Keratinocyte (primary cell): ENCODE measurements at regions not wholly inside any gene's neighbourhood (a gene's known extent, or its start where the extent isn't known, plus 50 kb on each side); places are given as distances from the start of the nearest gene placed in this dataset.

Source experiments
- DNase-seq: peaks from one replicate; pipeline ENCODE4 v3.0.0-alpha.2; 2011; ENCODE audit warnings: low read depth, missing footprints, low spot score
- FAIRE-seq: peaks from 2 replicates; lab custom pipeline; 2011; peaks lifted over from hg19 to GRCh38; lab: Jason Lieb, UNC
- H2AFZ ChIP-seq: 2 replicates; pipeline ENCODE4 v1.6.0; 2012; ENCODE audit warnings: low read length, control low read depth, inconsistent platforms; ENCODE audit not compliant: control insufficient read depth
- H3K27ac ChIP-seq: 2 replicates; pipeline ENCODE4 v1.5.1; 2011; ENCODE audit warnings: low read length; ENCODE audit not compliant: control insufficient read depth, insufficient read depth
- H3K27me3 ChIP-seq: 3 replicates; pipeline ENCODE4 v1.6.0; 2011; ENCODE audit warnings: low read length; ENCODE audit not compliant: control insufficient read depth, insufficient read depth; ENCODE audit errors: extremely low read depth
- H3K36me3 ChIP-seq, 2 experiments: 2 replicates in 1 of 2; 3 replicates in 1 of 2; pipeline ENCODE4 v1.5.1; 2011; ENCODE audit warnings: low read length in 2 of 2, mild to moderate bottlenecking in 1 of 2; ENCODE audit not compliant: control insufficient read depth in 2 of 2, insufficient read depth in 2 of 2; ENCODE audit errors: extremely low read depth in 1 of 2
- H3K4me1 ChIP-seq: 3 replicates; pipeline ENCODE4 v1.5.1; 2011; ENCODE audit warnings: low read length; ENCODE audit not compliant: control insufficient read depth, insufficient read depth; ENCODE audit errors: extremely low read depth
- H3K4me2 ChIP-seq: 3 replicates; pipeline ENCODE4 v1.6.0; 2011; ENCODE audit warnings: low read depth, low read length; ENCODE audit not compliant: control insufficient read depth, insufficient read depth; ENCODE audit errors: extremely low read depth
- H3K4me3 ChIP-seq, 3 experiments: fragments of 200-600 bp in 1 of 3; sonication (generic) in 1 of 3; 2 replicates in 2 of 3; 3 replicates in 1 of 3; pipeline ENCODE4 v1.5.1; 2011 to 2016; ENCODE audit warnings: low read length in 3 of 3, mild to moderate bottlenecking in 3 of 3, control low read depth in 2 of 3, inconsistent platforms in 1 of 3, low read depth in 1 of 3, mixed read lengths in 1 of 3, mixed run types in 1 of 3, moderate library complexity in 1 of 3; ENCODE audit not compliant: control insufficient read depth in 2 of 3, insufficient read depth in 2 of 3; ENCODE audit errors: extremely low read depth in 1 of 3
- H3K79me2 ChIP-seq: 2 replicates; pipeline ENCODE4 v1.6.0; 2012; ENCODE audit warnings: low read length; ENCODE audit not compliant: control insufficient read depth, insufficient read depth
- H3K9ac ChIP-seq: 3 replicates; pipeline ENCODE4 v1.6.0; 2011; ENCODE audit warnings: low read length; ENCODE audit not compliant: control insufficient read depth, insufficient read depth; ENCODE audit errors: extremely low read depth
- H3K9me1 ChIP-seq: 3 replicates; pipeline ENCODE4 v1.6.0; 2011; ENCODE audit warnings: low read length; ENCODE audit not compliant: control insufficient read depth, insufficient read depth; ENCODE audit errors: extremely low read depth
- H3K9me3 ChIP-seq: 2 replicates; pipeline ENCODE4 v1.5.1; 2012; ENCODE audit warnings: low read depth, low read length; ENCODE audit not compliant: control insufficient read depth
- H4K20me1 ChIP-seq: 3 replicates; pipeline ENCODE4 v1.6.0; 2011; ENCODE audit warnings: low read length; ENCODE audit not compliant: control insufficient read depth, insufficient read depth; ENCODE audit errors: extremely low read depth
- CTCF ChIP-seq, 3 experiments: IDR thresholded peaks in 1 of 3; conservative IDR thresholded peaks in 1 of 3; optimal IDR thresholded peaks in 1 of 3; 2 replicates in 2 of 3; 3 replicates in 1 of 3; pipeline versions ENCODE3 to v1.5.1; 2011; ENCODE audit warnings: low read length in 3 of 3, mild to moderate bottlenecking in 3 of 3, moderate library complexity in 2 of 3, control low read depth in 1 of 3, inconsistent platforms in 1 of 3; ENCODE audit not compliant: insufficient read depth in 2 of 3; ENCODE audit errors: extremely low read depth in 1 of 3
- EZH2 ChIP-seq: IDR thresholded peaks from one replicate; pipeline ENCODE4 v1.6.1; 2012; ENCODE audit warnings: inconsistent platforms, mild to moderate bottlenecking, low read length, moderate library complexity
- dilution Hi-C: fragments of 300-500 bp; cut with MboI; formaldehyde crosslinking; loops from one replicate; pipeline ENCODE4 v1.7.0; 2020; ENCODE audit warnings: low sequenced_read_pairs; ENCODE audit not compliant: extremely low pct_ligation_motif_present

GRCh38 chr7:113810080-113810744, 108.6 kb downstream of the PPP1R3A start:
- H3K9me3 ChIP-seq, result no peaks in the 10 kb centered on the region
- no peak for FAIRE-seq
- no peaks in the 10 kb centered on the region for H3K4me1 ChIP-seq
- no peak overlapping the region for H3K9ac ChIP-seq
- no peaks in the 10 kb centered on the region for H4K20me1 ChIP-seq
- H3K36me3 ChIP-seq, result no peaks in the 10 kb centered on the region
- H3K27me3 ChIP-seq, result no peaks in the 10 kb centered on the region
- no peaks in the 10 kb centered on the region for H3K79me2 ChIP-seq
- DNase-seq, result no peak
- dilution Hi-C loops, result no loop called here
- no peak overlapping the region for H3K27ac ChIP-seq
- TF ChIP-seq CTCF (optimal IDR thresholded peaks at IDR 0.05 in 1 of 3, IDR thresholded peaks at IDR 0.05 in 1 of 3, conservative IDR thresholded peaks at IDR 0.05 in 1 of 3; ENCODE audit: extremely low read depth in 1 of 3, insufficient read depth in 2 of 3, low read length in 3 of 3) (no peak), EZH2 (no peak)
- no peak overlapping the region for H3K4me2 ChIP-seq
- no peaks in the 10 kb centered on the region for H3K9me1 ChIP-seq
- no peak overlapping the region for H3K4me3 ChIP-seq
- H2AFZ ChIP-seq, result no peak overlapping the region

GRCh38 chr7:113809581-113809980, 109.2 kb downstream of the PPP1R3A start:
- FAIRE-seq (no peak), DNase-seq (no peak)
- H3K36me3 ChIP-seq, result no peaks in the 10 kb centered on the region
- no peak overlapping the region for H3K27ac ChIP-seq
- no peaks in the 10 kb centered on the region for H3K79me2 ChIP-seq
- TF ChIP-seq CTCF (optimal IDR thresholded peaks at IDR 0.05 in 1 of 3, IDR thresholded peaks at IDR 0.05 in 1 of 3, conservative IDR thresholded peaks at IDR 0.05 in 1 of 3; ENCODE audit: extremely low read depth in 1 of 3, insufficient read depth in 2 of 3, low read length in 3 of 3) (no peak), EZH2 (no peak)
- H4K20me1 ChIP-seq, result no peaks in the 10 kb centered on the region
- dilution Hi-C loops, result no loop called here
- no peak overlapping the region for H3K9ac ChIP-seq
- no peak overlapping the region for H3K4me3 ChIP-seq
- no peaks in the 10 kb centered on the region for H3K27me3 ChIP-seq
- H3K4me2 ChIP-seq, result no peak overlapping the region
- no peaks in the 10 kb centered on the region for H3K9me1 ChIP-seq
- H3K9me3 ChIP-seq, result no peaks in the 10 kb centered on the region
- H3K4me1 ChIP-seq, result no peaks in the 10 kb centered on the region
- no peak overlapping the region for H2AFZ ChIP-seq
